CD4-positive, alpha-beta T cell (primary cell): ENCODE measurements at regions not wholly inside any gene's neighbourhood (a gene's known extent, or its start where the extent isn't known, plus 50 kb on each side); places are given as distances from the start of the nearest gene placed in this dataset.

Source experiments
- ATAC-seq: fragments of 200-7000 bp; cut with Tn5 transposase; one replicate; pipeline ENCODE4 v1.10.0; 2022; ENCODE audit warnings: mild to moderate bottlenecking; ENCODE audit not compliant: poor library complexity
- CTCF ChIA-PET: fragments of 350-600 bp; sonication (Branson Sonifier 250); formaldehyde crosslinking; loops from one replicate; lab custom pipeline; 2021; ENCODE audit warnings: antibody characterized with exemption, inconsistent platforms; lab: Charles Lee
- POLR2A ChIA-PET: fragments of 350-600 bp; sonication (Branson Sonifier 250); formaldehyde crosslinking; loops from one replicate; lab custom pipeline; 2021; ENCODE audit warnings: antibody characterized with exemption, inconsistent platforms; lab: Charles Lee
- DNase-seq, 14 experiments: peaks; one replicate each; pipeline ENCODE4 v3.0.0-alpha.2; 2013 to 2020; ENCODE audit warnings: mixed read lengths in 2 of 14
- H3K27ac ChIP-seq, 2 donors: one replicate each; pipeline versions ENCODE4 v1.5.1 to v1.7.0; 2013; ENCODE audit warnings: low read length in 2 of 2, low read depth in 1 of 2, mild to moderate bottlenecking in 1 of 2
- H3K27me3 ChIP-seq, 2 experiments: 1 replicate in 1 of 2; 2 replicates in 1 of 2; pipeline versions ENCODE4 v1.6.1 to v1.7.0; 2013; ENCODE audit warnings: low read length in 2 of 2, control low read depth in 1 of 2, mild to moderate bottlenecking in 1 of 2, moderate library complexity in 1 of 2; ENCODE audit not compliant: insufficient read depth in 2 of 2, control insufficient read depth in 1 of 2
- H3K36me3 ChIP-seq: one replicate; pipeline ENCODE4 v1.6.1; 2013; ENCODE audit warnings: low read length, control low read depth; ENCODE audit not compliant: insufficient read depth
- H3K4me1 ChIP-seq: one replicate; pipeline ENCODE4 v1.6.1; 2013; ENCODE audit warnings: low read length, control low read depth; ENCODE audit not compliant: insufficient read depth
- H3K4me3 ChIP-seq: one replicate; pipeline ENCODE4 v1.5.1; 2013; ENCODE audit warnings: mild to moderate bottlenecking, low read length, moderate library complexity
- H3K9me3 ChIP-seq, 2 experiments: 1 replicate in 1 of 2; 2 replicates in 1 of 2; pipeline versions ENCODE4 v1.6.1 to v1.7.0; 2013; ENCODE audit warnings: low read length in 2 of 2, mild to moderate bottlenecking in 2 of 2, control low read depth in 1 of 2, moderate library complexity in 1 of 2; ENCODE audit not compliant: control insufficient read depth in 1 of 2, insufficient read depth in 1 of 2
- H3K27ac Mint-ChIP-seq: one replicate; pipeline ENCODE4 v1.8.0; 2020; ENCODE audit warnings: mixed read lengths
- H3K27me3 Mint-ChIP-seq: one replicate; pipeline ENCODE4 v1.8.0; 2021; ENCODE audit warnings: mixed read lengths
- H3K36me3 Mint-ChIP-seq: one replicate; pipeline ENCODE4 v1.8.0; 2021; ENCODE audit warnings: low read depth, mixed read lengths
- H3K4me1 Mint-ChIP-seq: one replicate; pipeline ENCODE4 v1.8.0; 2021; ENCODE audit warnings: low read depth, mixed read lengths
- H3K4me3 Mint-ChIP-seq: one replicate; pipeline ENCODE4 v1.8.0; 2020; ENCODE audit warnings: mild to moderate bottlenecking, mixed read lengths
- H3K9me3 Mint-ChIP-seq: one replicate; pipeline ENCODE4 v1.8.0; 2020; ENCODE audit warnings: mixed read lengths
- intact Hi-C, 2 experiments: fragments of 100-400 bp; cut with DNase I in 1 of 2; cut with micrococcal nuclease in 1 of 2; formaldehyde crosslinking; loops; one replicate each; pipeline versions ENCODE4 v1.15.1 to v1.9.0; 2023 to 2025; cut with DNase I, micrococcal nuclease
- TF ChIP-seq, protein P1 (sequence below): fragments of 200-600 bp; IDR thresholded peaks from one replicate; pipeline ENCODE4 v1.8.0; 2022; ENCODE audit warnings: antibody characterized with exemption, mild to moderate bottlenecking

DNA sequence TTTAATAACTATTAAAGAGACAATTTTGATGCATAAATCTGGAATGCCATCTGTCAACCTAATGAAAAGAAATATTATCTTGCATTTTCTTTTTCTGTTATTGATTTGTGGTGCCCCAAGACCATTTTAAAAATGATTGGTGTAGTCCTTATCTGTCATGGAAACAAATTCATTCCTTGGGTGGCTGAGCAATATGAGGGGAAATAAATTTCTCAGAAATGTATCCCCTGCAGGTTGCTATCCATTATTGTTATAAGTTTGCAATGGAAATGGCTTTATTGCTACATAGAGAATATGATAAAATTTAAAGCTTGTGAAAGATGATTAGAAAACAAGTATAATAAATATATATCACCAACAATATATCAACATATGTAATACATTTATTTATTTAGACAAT is 607.0 kb downstream of the DNAJB9 start:
- H3K9me3 Mint-ChIP-seq, result peaks cover 6% of the 10 kb centered on the region
- no peak for ATAC-seq
- H3K27me3 Mint-ChIP-seq, result no peaks in the 10 kb centered on the region
- Histone ChIP-seq H3K27ac (no peak overlapping the region), H3K4me3 (no peak overlapping the region), H3K9me3 (no peaks in the 10 kb centered on the region), H3K27me3 (no peaks in the 10 kb centered on the region), H3K36me3 (no peaks in the 10 kb centered on the region), H3K4me1 (no peaks in the 10 kb centered on the region)
- POLR2A ChIA-PET, result no interaction called here
- intact Hi-C loops, result no loop called here
- H3K27ac Mint-ChIP-seq, result no peak overlapping the region
- no peak overlapping the region for H3K4me3 Mint-ChIP-seq
- CTCF ChIA-PET, result no interaction called here
- TF ChIP-seq, protein P1, sequence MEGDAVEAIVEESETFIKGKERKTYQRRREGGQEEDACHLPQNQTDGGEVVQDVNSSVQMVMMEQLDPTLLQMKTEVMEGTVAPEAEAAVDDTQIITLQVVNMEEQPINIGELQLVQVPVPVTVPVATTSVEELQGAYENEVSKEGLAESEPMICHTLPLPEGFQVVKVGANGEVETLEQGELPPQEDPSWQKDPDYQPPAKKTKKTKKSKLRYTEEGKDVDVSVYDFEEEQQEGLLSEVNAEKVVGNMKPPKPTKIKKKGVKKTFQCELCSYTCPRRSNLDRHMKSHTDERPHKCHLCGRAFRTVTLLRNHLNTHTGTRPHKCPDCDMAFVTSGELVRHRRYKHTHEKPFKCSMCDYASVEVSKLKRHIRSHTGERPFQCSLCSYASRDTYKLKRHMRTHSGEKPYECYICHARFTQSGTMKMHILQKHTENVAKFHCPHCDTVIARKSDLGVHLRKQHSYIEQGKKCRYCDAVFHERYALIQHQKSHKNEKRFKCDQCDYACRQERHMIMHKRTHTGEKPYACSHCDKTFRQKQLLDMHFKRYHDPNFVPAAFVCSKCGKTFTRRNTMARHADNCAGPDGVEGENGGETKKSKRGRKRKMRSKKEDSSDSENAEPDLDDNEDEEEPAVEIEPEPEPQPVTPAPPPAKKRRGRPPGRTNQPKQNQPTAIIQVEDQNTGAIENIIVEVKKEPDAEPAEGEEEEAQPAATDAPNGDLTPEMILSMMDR, result no peak
- no peaks in the 10 kb centered on the region for H3K36me3 Mint-ChIP-seq
- DNase-seq, result no peak
- no peaks in the 10 kb centered on the region for H3K4me1 Mint-ChIP-seq

DNA sequence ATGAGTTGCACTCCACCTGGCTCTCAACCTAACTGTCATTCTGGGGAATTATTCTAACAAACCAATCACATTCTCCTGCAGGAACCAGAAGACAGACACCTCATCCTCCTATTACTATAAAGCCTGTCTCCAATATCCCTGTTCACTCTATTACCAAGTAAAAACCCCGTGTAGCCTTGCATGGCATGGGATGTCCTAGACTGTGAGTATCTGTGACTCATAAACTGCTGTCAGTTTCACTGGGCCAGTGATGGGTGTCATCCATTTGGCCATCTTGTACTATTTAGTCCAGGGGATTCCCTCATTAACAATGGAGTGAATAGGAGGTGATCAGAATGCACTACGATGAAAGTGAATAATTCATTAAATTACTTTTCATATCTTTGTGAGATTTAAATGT is 608.7 kb downstream of the DNAJB9 start:
- POLR2A ChIA-PET, result no interaction called here
- Mint-ChIP-seq H3K27ac (no peak overlapping the region), H3K36me3 (no peaks in the 10 kb centered on the region), H3K27me3 (no peaks in the 10 kb centered on the region), H3K4me3 (no peak overlapping the region), H3K4me1 (no peaks in the 10 kb centered on the region), H3K9me3 (no peaks in the 10 kb centered on the region)
- no peaks in the 10 kb centered on the region for H3K9me3 ChIP-seq
- no peaks in the 10 kb centered on the region for H3K4me1 ChIP-seq
- DNase-seq, result no peak
- CTCF ChIA-PET, result no interaction called here
- TF ChIP-seq, protein P1, result no peak
- no peak overlapping the region for H3K27ac ChIP-seq
- ATAC-seq, result no peak
- intact Hi-C loops, result no loop called here
- no peaks in the 10 kb centered on the region for H3K36me3 ChIP-seq
- H3K27me3 ChIP-seq, result no peaks in the 10 kb centered on the region
- no peak overlapping the region for H3K4me3 ChIP-seq

DNA sequence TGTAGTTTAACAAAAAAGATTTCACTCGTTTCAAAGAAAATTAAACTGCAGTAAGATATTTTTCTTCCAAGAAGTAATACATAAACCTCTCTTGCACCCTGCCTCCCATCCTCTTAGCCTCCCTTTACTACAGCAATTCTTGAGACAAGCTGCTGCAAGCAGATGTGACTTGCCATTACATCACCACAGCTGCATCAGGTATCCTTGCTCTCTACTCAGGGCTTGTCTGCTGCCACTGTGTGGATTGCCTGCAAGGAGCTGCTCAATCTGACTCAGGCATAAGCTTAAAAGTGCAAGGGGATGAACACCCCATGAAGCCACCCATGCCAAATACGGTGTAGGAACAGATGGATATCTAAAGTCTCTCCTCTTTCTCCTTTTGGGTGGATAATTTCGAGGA is 609.9 kb downstream of the DNAJB9 start:
- CTCF ChIA-PET, result no interaction called here
- ATAC-seq, result no peak
- no peak overlapping the region for H3K4me3 Mint-ChIP-seq
- H3K4me1 Mint-ChIP-seq, result no peaks in the 10 kb centered on the region
- POLR2A ChIA-PET, result no interaction called here
- no peaks in the 10 kb centered on the region for H3K27me3 Mint-ChIP-seq
- Histone ChIP-seq H3K4me3 (no peak overlapping the region), H3K27me3 (no peaks in the 10 kb centered on the region), H3K27ac (no peak overlapping the region), H3K9me3 (no peaks in the 10 kb centered on the region), H3K4me1 (no peaks in the 10 kb centered on the region), H3K36me3 (no peaks in the 10 kb centered on the region)
- TF ChIP-seq, protein P1, result no peak
- intact Hi-C loops, result no loop called here
- no peaks in the 10 kb centered on the region for H3K36me3 Mint-ChIP-seq
- no peaks in the 10 kb centered on the region for H3K9me3 Mint-ChIP-seq
- H3K27ac Mint-ChIP-seq, result no peak overlapping the region
- DNase-seq, result no peak
